Spleen (tissue), 7 donors: ENCODE measurements at regions not wholly inside any gene's neighbourhood (a gene's known extent, or its start where the extent isn't known, plus 50 kb on each side); places are given as distances from the start of the nearest gene placed in this dataset.

Experiments used
- POLR2A ChIP-seq, 3 donors: fragments of 450-650 bp; IDR thresholded peaks; one replicate each; pipeline ENCODE4 v1.5.1; 2017; ENCODE audit warnings: antibody characterized with exemption in 3 of 3, mild to moderate bottlenecking in 1 of 3
- POLR2AphosphoS5 ChIP-seq, 3 donors: sonication (generic); formaldehyde crosslinking; IDR thresholded peaks; one replicate each; pipeline ENCODE4 v1.5.1; 2017; ENCODE audit warnings: antibody characterized with exemption in 3 of 3
- TF ChIP-seq, protein P1 (sequence below), 11 experiments: fragments of 200-600 bp in 7 of 11; fragments of 450-650 bp in 4 of 11; sonication (generic) in 4 of 11; IDR thresholded peaks in 8 of 11; conservative IDR thresholded peaks in 3 of 11; 1 replicate in 7 of 11; 2 replicates in 4 of 11; pipeline versions ENCODE4 v1.4.0 to v1.8.0; 2016 to 2021; ENCODE audit warnings: antibody characterized with exemption in 11 of 11, inconsistent platforms in 4 of 11, mild to moderate bottlenecking in 1 of 11
- donor health status: DM: no; HTN: no; CAD: no; lungs with moderate emphysema.
- donor health status: DM: no; HTN: no; CAD: no.
- donor health status: DM: no; HTN: no; CAD: no.

DNA sequence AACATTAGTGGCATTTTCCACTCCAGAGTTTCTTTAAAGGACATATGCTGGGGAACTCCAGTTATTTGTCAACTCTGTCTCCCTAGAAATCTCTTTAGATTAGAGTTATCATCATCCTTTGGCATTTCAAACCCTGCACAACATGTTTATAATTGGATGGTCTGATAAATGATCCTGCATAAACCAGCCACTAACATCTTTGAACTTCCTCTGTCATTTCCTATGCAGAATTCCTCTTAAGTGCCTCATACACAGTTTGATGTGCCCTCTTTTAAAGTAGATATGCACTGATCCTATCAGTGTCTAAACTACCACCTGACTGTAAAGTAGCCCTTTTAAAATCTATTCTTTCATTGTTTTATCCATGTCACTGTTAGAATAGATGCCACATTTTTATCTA is 306.3 kb upstream of the IRAK1BP1 start:
- TF ChIP-seq POLR2A (IDR thresholded peaks at IDR 0.05) (no peak), POLR2AphosphoS5 (IDR thresholded peaks at IDR 0.05) (no peak)
- TF ChIP-seq, protein P1, sequence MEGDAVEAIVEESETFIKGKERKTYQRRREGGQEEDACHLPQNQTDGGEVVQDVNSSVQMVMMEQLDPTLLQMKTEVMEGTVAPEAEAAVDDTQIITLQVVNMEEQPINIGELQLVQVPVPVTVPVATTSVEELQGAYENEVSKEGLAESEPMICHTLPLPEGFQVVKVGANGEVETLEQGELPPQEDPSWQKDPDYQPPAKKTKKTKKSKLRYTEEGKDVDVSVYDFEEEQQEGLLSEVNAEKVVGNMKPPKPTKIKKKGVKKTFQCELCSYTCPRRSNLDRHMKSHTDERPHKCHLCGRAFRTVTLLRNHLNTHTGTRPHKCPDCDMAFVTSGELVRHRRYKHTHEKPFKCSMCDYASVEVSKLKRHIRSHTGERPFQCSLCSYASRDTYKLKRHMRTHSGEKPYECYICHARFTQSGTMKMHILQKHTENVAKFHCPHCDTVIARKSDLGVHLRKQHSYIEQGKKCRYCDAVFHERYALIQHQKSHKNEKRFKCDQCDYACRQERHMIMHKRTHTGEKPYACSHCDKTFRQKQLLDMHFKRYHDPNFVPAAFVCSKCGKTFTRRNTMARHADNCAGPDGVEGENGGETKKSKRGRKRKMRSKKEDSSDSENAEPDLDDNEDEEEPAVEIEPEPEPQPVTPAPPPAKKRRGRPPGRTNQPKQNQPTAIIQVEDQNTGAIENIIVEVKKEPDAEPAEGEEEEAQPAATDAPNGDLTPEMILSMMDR (IDR thresholded peaks at IDR 0.05 in 8 of 11, conservative IDR thresholded peaks at IDR 0.05 in 3 of 11): no peak
